ENCODE measurements at regions not wholly inside any gene's neighbourhood (a gene's known extent, or its start where the extent isn't known, plus 50 kb on each side); places are given as distances from the start of the nearest gene placed in this dataset.

DNA sequence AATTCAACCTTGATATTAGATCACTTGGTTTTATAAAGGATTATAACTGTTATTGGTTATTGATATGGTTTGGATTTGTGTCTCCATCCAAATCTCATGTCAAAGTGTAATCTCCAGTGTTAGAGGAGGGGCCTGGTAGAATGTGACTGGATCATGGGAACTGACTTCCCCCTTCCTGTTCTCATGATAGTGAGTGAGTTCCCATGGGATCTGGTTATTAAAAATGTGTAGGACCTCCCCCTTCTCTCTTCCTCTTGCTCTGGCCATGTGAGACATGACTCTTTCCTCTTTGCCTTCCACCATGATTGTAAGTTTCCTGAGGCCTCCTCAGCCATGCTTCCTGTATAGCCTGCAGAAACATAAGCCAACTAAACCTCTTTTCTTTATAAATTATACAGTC lies 136.0 kb upstream of the UBE2E2 start:
- Histone ChIP-seq H3K4me3 (no peak overlapping the region), H3K36me3 (no peaks in the 10 kb centered on the region), H3K4me1 (peaks cover 11% of the 10 kb centered on the region), H3K27me3 (ENCODE audit: low read depth) (no peaks in the 10 kb centered on the region), H3K27ac (no peak overlapping the region), H3K9me3 (no peaks in the 10 kb centered on the region)
- ATAC-seq (no peak), DNase-seq (no peak)
- no peak for TF ChIP-seq CTCF (IDR thresholded peaks at IDR 0.05)
- intact Hi-C loops (cut with DNase I), result no loop called here

GRCh38 chr3:23068016-23068728 lies 135.0 kb upstream of the UBE2E2 start:
- Histone ChIP-seq H3K27me3 (ENCODE audit: low read depth) (no peaks in the 10 kb centered on the region), H3K4me1 (peaks cover 11% of the 10 kb centered on the region), H3K36me3 (no peaks in the 10 kb centered on the region), H3K9me3 (no peaks in the 10 kb centered on the region), H3K27ac (no peak overlapping the region), H3K4me3 (no peak overlapping the region)
- ATAC-seq (no peak), DNase-seq (no peak)
- intact Hi-C loops (cut with DNase I), result no loop called here
- no peak for TF ChIP-seq CTCF (IDR thresholded peaks at IDR 0.05)

- peak overlapping the region; percentile 29 for H3K27ac ChIP-seq
- intact Hi-C loops (cut with DNase I), result no loop called here
- DNase-seq, result no peak
Observed at GRCh38 chr3:23071296-23071695, 131.8 kb upstream of the UBE2E2 start.

DNA sequence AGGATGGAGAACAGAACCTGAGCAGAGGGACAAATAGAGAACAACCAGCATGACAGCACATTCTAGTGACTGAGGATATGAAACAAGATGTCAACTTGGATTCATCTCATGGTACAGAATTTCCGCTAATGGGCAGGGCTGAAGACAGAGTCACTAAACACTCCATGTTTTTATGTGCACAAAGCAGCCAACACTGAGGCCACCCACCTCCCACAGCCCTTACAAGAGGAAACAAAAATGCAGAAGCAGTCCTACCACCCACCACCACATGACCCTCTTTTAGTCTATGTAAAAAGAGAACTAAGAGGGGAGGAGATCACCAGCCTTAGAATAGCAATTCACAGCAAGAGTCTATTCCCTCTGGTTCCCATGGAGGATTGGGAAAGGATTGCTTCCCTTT lies 131.4 kb upstream of the UBE2E2 start:
- Histone ChIP-seq H3K36me3 (no peaks in the 10 kb centered on the region), H3K4me1 (peaks cover 11% of the 10 kb centered on the region), H3K4me3 (no peak overlapping the region), H3K27me3 (ENCODE audit: low read depth) (no peaks in the 10 kb centered on the region), H3K27ac (peak overlapping the region; percentile 29), H3K9me3 (no peaks in the 10 kb centered on the region)
- TF ChIP-seq CTCF (IDR thresholded peaks at IDR 0.05), result no peak
- intact Hi-C loops (cut with DNase I), result no loop called here
- ATAC-seq (peak; percentile 81 to 88), DNase-seq (peak; percentile 66)

More at GRCh38 chr3:23071296-23071695, 131.8 kb upstream of the UBE2E2 start:
- TF ChIP-seq CTCF (IDR thresholded peaks at IDR 0.05), result no peak
- ATAC-seq, result peak in 1 of 2 donors; percentile 18
- Histone ChIP-seq H3K4me3 (no peak overlapping the region), H3K36me3 (no peaks in the 10 kb centered on the region), H3K9me3 (no peaks in the 10 kb centered on the region), H3K4me1 (peaks cover 11% of the 10 kb centered on the region), H3K27me3 (ENCODE audit: low read depth) (no peaks in the 10 kb centered on the region)

- TF ChIP-seq CTCF (IDR thresholded peaks at IDR 0.05), result no peak
- no peaks in the 10 kb centered on the region for H3K27me3 ChIP-seq (ENCODE audit: low read depth)
- no peak for ATAC-seq
Observed at GRCh38 chr3:23072693-23073092, 130.4 kb upstream of the UBE2E2 start.

More at GRCh38 chr3:23072693-23073092, 130.4 kb upstream of the UBE2E2 start:
- Histone ChIP-seq H3K27ac (no peak overlapping the region), H3K4me1 (peaks cover 11% of the 10 kb centered on the region), H3K9me3 (no peaks in the 10 kb centered on the region), H3K36me3 (no peaks in the 10 kb centered on the region), H3K4me3 (no peak overlapping the region)
- intact Hi-C loops (cut with DNase I), result no loop called here
- no peak for DNase-seq
